IMR-90 (cell line): ENCODE measurements at regions not wholly inside any gene's neighbourhood (a gene's known extent, or its start where the extent isn't known, plus 50 kb on each side); places are given as distances from the start of the nearest gene placed in this dataset.
A peak's percentile ranks its signal among the peaks of the same experiment; 100 is the strongest.
"Not testable (repeated sequence)": the region's sequence is repeated elsewhere in the genome, so short reads cannot be mapped to it uniquely, and the experiment has no call there.

ENCODE experiments used
- ATAC-seq: fragments of 200-7000 bp; cut with Tn5 transposase; 2 replicates; pipeline ENCODE4 v1.9.1; 2020; ENCODE audit warnings: low read depth, mild to moderate bottlenecking, moderate library complexity
- BruUV-seq: library from RNA; stranded (reverse); fragments of 400-500 nt; replicated peaks from 2 replicates; lab custom pipeline; 2021; lab: Mats Ljungman, UMichigan
- CTCF ChIA-PET: fragments of 300-600 bp; formaldehyde crosslinking; extraction: SDS; loops from one replicate; lab custom pipeline; 2021; ENCODE audit warnings: antibody characterized with exemption; lab: Yijun Ruan, JAX
- POLR2A ChIA-PET: fragments of 300-600 bp; sonication (Branson Sonifier 250); formaldehyde crosslinking; loops from one replicate; lab custom pipeline; 2022; ENCODE audit warnings: antibody characterized with exemption; ENCODE audit not compliant: unreplicated experiment; lab: Charles Lee
- DNase-seq: peaks from one replicate; pipeline ENCODE4 v3.0.0; 2013
- H2AFZ ChIP-seq: replicated peaks from 2 replicates; pipeline ENCODE3; 2013; ENCODE audit warnings: low read length, mild to moderate bottlenecking; ENCODE audit not compliant: poor library complexity
- H2AK5ac ChIP-seq: 2 replicates; pipeline ENCODE4 v1.6.1; 2013; ENCODE audit warnings: low read depth, low read length, inconsistent platforms
- H2AK9ac ChIP-seq: replicated peaks from 2 replicates; pipeline ENCODE3; 2013; ENCODE audit warnings: mild to moderate bottlenecking, low read depth, low read length, moderate library complexity; ENCODE audit not compliant: poor library complexity
- H2BK120ac ChIP-seq: 2 replicates; pipeline ENCODE4 v1.6.1; 2013; ENCODE audit warnings: low read depth, low read length, inconsistent platforms
- H2BK15ac ChIP-seq: 3 replicates; pipeline ENCODE4 v1.6.1; 2013; ENCODE audit warnings: low read depth, low read length, inconsistent platforms
- H2BK20ac ChIP-seq: 2 replicates; pipeline ENCODE4 v1.6.1; 2013; ENCODE audit warnings: low read depth, mild to moderate bottlenecking, inconsistent platforms, low read length, moderate library complexity
- H2BK5ac ChIP-seq: 2 replicates; pipeline ENCODE4 v1.6.1; 2013; ENCODE audit warnings: mild to moderate bottlenecking, low read depth, low read length, inconsistent platforms; ENCODE audit not compliant: poor library complexity, severe bottlenecking
- H3K14ac ChIP-seq: replicated peaks from 2 replicates; pipeline ENCODE4 v1.6.1; 2013; ENCODE audit warnings: low read depth, low read length, inconsistent platforms
- H3K18ac ChIP-seq: 2 replicates; pipeline ENCODE4 v1.6.1; 2013; ENCODE audit warnings: low read depth, low read length, control low read depth
- H3K23ac ChIP-seq: 2 replicates; pipeline ENCODE4 v1.6.1; 2013; ENCODE audit warnings: low read depth, low read length, inconsistent platforms
- H3K27ac ChIP-seq: 2 replicates; pipeline ENCODE4 v1.5.1; 2013; ENCODE audit warnings: mild to moderate bottlenecking, control low read depth, low read length; ENCODE audit not compliant: insufficient read depth
- H3K27me3 ChIP-seq: 2 replicates; pipeline ENCODE4 v1.6.1; 2013; ENCODE audit warnings: low read length; ENCODE audit not compliant: control insufficient read depth, insufficient read depth
- H3K36me3 ChIP-seq: 2 replicates; pipeline ENCODE4 v1.6.1; 2013; ENCODE audit warnings: low read length, mixed read lengths; ENCODE audit not compliant: control insufficient read depth, insufficient read depth
- H3K4ac ChIP-seq: 2 replicates; pipeline ENCODE4 v1.6.1; 2013; ENCODE audit warnings: low read depth, low read length, inconsistent platforms
- H3K4me1 ChIP-seq: 2 replicates; pipeline ENCODE4 v1.6.1; 2013; ENCODE audit warnings: low read length, mixed read lengths; ENCODE audit not compliant: control insufficient read depth, insufficient read depth
- H3K4me2 ChIP-seq: 2 replicates; pipeline ENCODE4 v1.6.1; 2013; ENCODE audit warnings: low read depth, mild to moderate bottlenecking, control low read depth, low read length, moderate library complexity
- H3K4me3 ChIP-seq: 2 replicates; pipeline ENCODE4 v1.5.1; 2013; ENCODE audit warnings: low read depth, mild to moderate bottlenecking, control low read depth, low read length, moderate library complexity; ENCODE audit not compliant: insufficient read depth
- H3K56ac ChIP-seq: 2 replicates; pipeline ENCODE4 v1.6.1; 2013; ENCODE audit warnings: low read length, inconsistent platforms; ENCODE audit not compliant: insufficient read depth; ENCODE audit errors: extremely low read depth
- H3K79me1 ChIP-seq, 2 experiments: 2 replicates each; pipeline ENCODE4 v1.6.1; 2013; ENCODE audit warnings: low read length in 2 of 2, inconsistent platforms in 1 of 2, low read depth in 1 of 2
- H3K9ac ChIP-seq: 2 replicates; pipeline ENCODE4 v1.6.1; 2013; ENCODE audit warnings: low read depth, low read length, control low read depth
- H3K9me1 ChIP-seq: 2 replicates; pipeline ENCODE4 v1.6.1; 2013; ENCODE audit warnings: low read length, inconsistent platforms; ENCODE audit not compliant: insufficient read depth
- H3K9me3 ChIP-seq: 2 replicates; pipeline ENCODE4 v1.6.1; 2013; ENCODE audit warnings: low read length; ENCODE audit not compliant: control insufficient read depth, insufficient read depth
- H4K20me1 ChIP-seq: 2 replicates; pipeline ENCODE4 v1.6.1; 2013; ENCODE audit warnings: low read length, inconsistent platforms; ENCODE audit not compliant: insufficient read depth
- H4K5ac ChIP-seq: 2 replicates; pipeline ENCODE4 v1.6.1; 2013; ENCODE audit warnings: mild to moderate bottlenecking, low read depth, low read length, control low read depth
- H4K8ac ChIP-seq, 2 experiments: 2 replicates each; pipeline ENCODE4 v1.6.1; 2013; ENCODE audit warnings: low read depth in 2 of 2, low read length in 2 of 2, control low read depth in 1 of 2, inconsistent platforms in 1 of 2
- H4K91ac ChIP-seq: 2 replicates; pipeline ENCODE4 v1.6.1; 2013; ENCODE audit warnings: low read depth, low read length, inconsistent platforms; ENCODE audit not compliant: insufficient read depth
- WGBS, 2 experiments: methylation state at CpG; one replicate each; pipeline versions ENCODE4 v1.1.5 to v1.1.7; 2013; ENCODE audit warnings: missing lambda C conversion rate in 2 of 2; ENCODE audit not compliant: insufficient read length in 1 of 2; ENCODE audit errors: extremely low coverage in 2 of 2; 5-methylcytosine and 5-hydroxymethylcytosine counted together
- dilution Hi-C: fragments of 300-500 bp; cut with HindIII; formaldehyde crosslinking; loops from one replicate; pipeline ENCODE4 v1.14.3; 2018; ENCODE audit warnings: low sequenced_read_pairs; ENCODE audit not compliant: unreplicated experiment
- in situ Hi-C: fragments of 300-500 bp; cut with MboI; formaldehyde crosslinking; loops from 3 replicates; pipeline ENCODE4 v1.14.3; 2019; ENCODE audit warnings: low sequenced_read_pairs, inconsistent platforms, mixed read lengths
- intact Hi-C: fragments of 100-400 bp; cut with micrococcal nuclease; formaldehyde crosslinking; loops from 2 replicates; pipeline ENCODE4 v1.10.0; 2022
- TF ChIP-seq, protein P1 (sequence below): conservative IDR thresholded peaks from 2 replicates; pipeline ENCODE4 v1.5.1; 2012; ENCODE audit warnings: mild to moderate bottlenecking, low read depth, low read length, improper control_type of control experiment

DNA sequence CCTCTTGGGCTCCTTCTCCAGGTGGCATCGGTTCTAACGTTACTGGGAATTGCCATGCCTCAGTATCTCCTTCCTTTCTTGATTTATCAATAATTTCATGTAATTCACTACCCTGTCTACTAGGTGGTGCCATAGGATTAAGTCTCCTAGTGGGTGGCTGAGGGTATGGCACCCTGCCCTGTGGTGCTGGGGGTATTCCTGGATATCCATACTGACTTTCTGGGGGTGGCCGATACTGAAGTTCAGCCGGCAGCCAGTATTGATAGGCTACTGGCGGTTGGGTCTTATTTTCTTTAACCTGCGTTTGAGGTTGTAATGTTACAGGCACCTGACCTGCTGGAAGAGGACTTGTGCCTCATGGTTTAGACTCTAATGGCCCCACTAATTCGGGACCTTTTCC lies 699.4 kb upstream of the CDH6 start:
- H4K91ac ChIP-seq, H3K36me3 ChIP-seq, H4K8ac ChIP-seq, H3K4me3 ChIP-seq, H3K56ac ChIP-seq, H3K9ac ChIP-seq, in situ Hi-C loops, H4K20me1 ChIP-seq, H3K9me3 ChIP-seq, H2BK120ac ChIP-seq, H2BK15ac ChIP-seq, intact Hi-C loops, H2BK5ac ChIP-seq, H2BK20ac ChIP-seq, DNase-seq, H3K79me1 ChIP-seq, H4K5ac ChIP-seq, ATAC-seq, H3K27me3 ChIP-seq, BruUV-seq, H3K4me1 ChIP-seq, H2AK9ac ChIP-seq, POLR2A ChIA-PET, H3K4ac ChIP-seq, H3K4me2 ChIP-seq, H3K14ac ChIP-seq, dilution Hi-C loops, CTCF ChIA-PET, H2AFZ ChIP-seq, H2AK5ac ChIP-seq, H3K18ac ChIP-seq, H3K27ac ChIP-seq, H3K23ac ChIP-seq, H3K9me1 ChIP-seq: not testable (repeated sequence)
- WGBS, 2 experiments, result no CpG with 5 or more reads among the region's 7 CpGs
- TF ChIP-seq, protein P1, sequence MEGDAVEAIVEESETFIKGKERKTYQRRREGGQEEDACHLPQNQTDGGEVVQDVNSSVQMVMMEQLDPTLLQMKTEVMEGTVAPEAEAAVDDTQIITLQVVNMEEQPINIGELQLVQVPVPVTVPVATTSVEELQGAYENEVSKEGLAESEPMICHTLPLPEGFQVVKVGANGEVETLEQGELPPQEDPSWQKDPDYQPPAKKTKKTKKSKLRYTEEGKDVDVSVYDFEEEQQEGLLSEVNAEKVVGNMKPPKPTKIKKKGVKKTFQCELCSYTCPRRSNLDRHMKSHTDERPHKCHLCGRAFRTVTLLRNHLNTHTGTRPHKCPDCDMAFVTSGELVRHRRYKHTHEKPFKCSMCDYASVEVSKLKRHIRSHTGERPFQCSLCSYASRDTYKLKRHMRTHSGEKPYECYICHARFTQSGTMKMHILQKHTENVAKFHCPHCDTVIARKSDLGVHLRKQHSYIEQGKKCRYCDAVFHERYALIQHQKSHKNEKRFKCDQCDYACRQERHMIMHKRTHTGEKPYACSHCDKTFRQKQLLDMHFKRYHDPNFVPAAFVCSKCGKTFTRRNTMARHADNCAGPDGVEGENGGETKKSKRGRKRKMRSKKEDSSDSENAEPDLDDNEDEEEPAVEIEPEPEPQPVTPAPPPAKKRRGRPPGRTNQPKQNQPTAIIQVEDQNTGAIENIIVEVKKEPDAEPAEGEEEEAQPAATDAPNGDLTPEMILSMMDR, result peak; percentile 10; the same call in 1 of the 2 replicates
